ENCODE measurements at regions not wholly inside any gene's neighbourhood (a gene's known extent, or its start where the extent isn't known, plus 50 kb on each side); places are given as distances from the start of the nearest gene placed in this dataset.

DNA sequence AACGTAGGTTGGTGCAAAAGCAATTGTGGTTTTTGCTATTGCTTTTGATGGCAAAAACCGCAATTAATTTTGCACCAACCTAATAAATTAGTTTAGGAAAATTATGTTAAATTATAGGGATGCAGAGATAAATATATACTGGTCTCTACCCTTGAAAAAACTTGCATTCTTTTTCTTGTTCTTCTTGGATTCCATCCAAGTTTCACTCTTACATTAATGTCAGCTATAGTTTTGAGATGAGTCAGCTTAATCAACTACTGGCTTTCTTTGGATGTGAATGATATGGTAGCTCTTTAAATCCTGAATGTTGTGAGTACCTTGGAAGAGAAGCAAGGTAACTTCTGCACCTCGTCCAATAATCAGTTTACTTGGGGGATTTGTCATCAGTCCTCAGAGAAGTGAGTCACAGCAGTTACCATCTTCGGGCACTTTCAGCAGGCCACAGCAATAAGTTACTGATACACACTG, 549.0 kb upstream of the ZNF608 start:
- Histone ChIP-seq H3K4me2 (ENCODE audit: insufficient read depth, low read length) (no peak overlapping the region), H3K9ac (replicated peaks; ENCODE audit: extremely low read depth, insufficient read depth, low read length) (no peak overlapping the region), H3K27ac (ENCODE audit: insufficient read depth, low read depth, low read length) (no peak overlapping the region), H2AFZ (ENCODE audit: low read depth, low read length) (peak overlapping the region; percentile 20), H3K4me3 (replicated peaks in 1 of 3; ENCODE audit: insufficient read depth in 1 of 3, low read depth in 1 of 3, low read length in 3 of 3) (no peak overlapping the region), H4K20me1 (replicated peaks; ENCODE audit: control insufficient read depth, extremely low read depth, insufficient read depth, low read length) (no peaks in the 10 kb centered on the region), H3K4me1 (ENCODE audit: control insufficient read depth, extremely low read depth, insufficient read depth, low read length) (peaks cover 4% of the 10 kb centered on the region), H3K9me3 (replicated peaks; ENCODE audit: control insufficient read depth, insufficient read depth, low read length) (no peaks in the 10 kb centered on the region), H3K9me1 (replicated peaks; ENCODE audit: control insufficient read depth, extremely low read depth, insufficient read depth, low read length) (no peaks in the 10 kb centered on the region), H3K79me2 (ENCODE audit: control insufficient read depth, insufficient read depth, low read length) (no peaks in the 10 kb centered on the region), H3K36me3 (ENCODE audit: control insufficient read depth in 2 of 2, extremely low read depth in 1 of 2, insufficient read depth in 2 of 2, low read length in 2 of 2) (no peaks in the 10 kb centered on the region), H3K27me3 (ENCODE audit: control insufficient read depth in 2 of 2, insufficient read depth in 2 of 2, low read length in 2 of 2) (no peaks in the 10 kb centered on the region)
- dilution Hi-C loops (cut with MboI; ENCODE audit: extremely low pct_ligation_motif_present, low sequenced_read_pairs), result no loop called here
- CTCF ChIA-PET, result interaction anchor here (0.7 to 1.2 kb wide), 4 partner anchors 8 to 1623 kb away, joined by 3 to 4 read pairs (median 3); no protein-coding TSS in a partner anchor
- FAIRE-seq (peak; percentile 35), DNase-seq (ENCODE audit: low read depth, low spot score) (peak; percentile 56)
- POLR2A ChIA-PET, result no interaction called here
- TF ChIP-seq POLR2A (IDR thresholded peaks at IDR 0.05; ENCODE audit: low read depth, low read length) (no peak), FOS (IDR thresholded peaks at IDR 0.05; ENCODE audit: borderline replicate concordance, insufficient read depth, low read length) (peak; percentile 17)
- intact Hi-C loops (cut with micrococcal nuclease), result no loop called here
- BruUV-seq (replicated peaks), result no TSS peak

DNA sequence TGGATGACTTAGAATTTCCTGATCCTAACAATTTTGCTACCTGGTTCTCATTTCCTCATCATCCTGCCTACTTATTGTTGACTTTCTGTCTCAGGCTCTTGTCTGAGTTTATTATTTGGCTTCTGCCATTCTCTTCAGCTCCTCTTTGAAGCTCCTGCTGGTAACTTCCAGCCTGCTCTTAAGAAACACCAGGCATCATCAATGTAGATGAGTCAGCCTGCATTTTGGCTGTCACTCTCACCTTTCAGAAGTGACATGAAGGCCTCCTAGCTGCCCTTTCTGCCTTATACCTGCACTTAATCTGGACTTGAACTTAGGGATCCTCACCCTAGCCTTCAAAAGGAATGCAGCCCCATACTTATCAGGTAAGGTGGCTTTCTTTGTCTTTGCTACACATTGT, 551.8 kb upstream of the ZNF608 start:
- ChIA-PET CTCF (interaction anchor here (1.1 to 1.4 kb wide), 2 partner anchors 10 to 13 kb away, joined by 3 to 5 read pairs; no protein-coding TSS in a partner anchor), POLR2A (no interaction called here)
- no peak for TF ChIP-seq POLR2AphosphoS5 (IDR thresholded peaks at IDR 0.05; ENCODE audit: insufficient read depth, low read depth, low read length)
- TF ChIP-seq, protein P1, sequence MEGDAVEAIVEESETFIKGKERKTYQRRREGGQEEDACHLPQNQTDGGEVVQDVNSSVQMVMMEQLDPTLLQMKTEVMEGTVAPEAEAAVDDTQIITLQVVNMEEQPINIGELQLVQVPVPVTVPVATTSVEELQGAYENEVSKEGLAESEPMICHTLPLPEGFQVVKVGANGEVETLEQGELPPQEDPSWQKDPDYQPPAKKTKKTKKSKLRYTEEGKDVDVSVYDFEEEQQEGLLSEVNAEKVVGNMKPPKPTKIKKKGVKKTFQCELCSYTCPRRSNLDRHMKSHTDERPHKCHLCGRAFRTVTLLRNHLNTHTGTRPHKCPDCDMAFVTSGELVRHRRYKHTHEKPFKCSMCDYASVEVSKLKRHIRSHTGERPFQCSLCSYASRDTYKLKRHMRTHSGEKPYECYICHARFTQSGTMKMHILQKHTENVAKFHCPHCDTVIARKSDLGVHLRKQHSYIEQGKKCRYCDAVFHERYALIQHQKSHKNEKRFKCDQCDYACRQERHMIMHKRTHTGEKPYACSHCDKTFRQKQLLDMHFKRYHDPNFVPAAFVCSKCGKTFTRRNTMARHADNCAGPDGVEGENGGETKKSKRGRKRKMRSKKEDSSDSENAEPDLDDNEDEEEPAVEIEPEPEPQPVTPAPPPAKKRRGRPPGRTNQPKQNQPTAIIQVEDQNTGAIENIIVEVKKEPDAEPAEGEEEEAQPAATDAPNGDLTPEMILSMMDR (IDR thresholded peaks at IDR 0.05; ENCODE audit: extremely low read depth in 1 of 2, insufficient read depth in 1 of 2, low read depth in 1 of 2, low read length in 2 of 2), result no peak
- TF ChIP-seq EZH2 (IDR thresholded peaks at IDR 0.05; ENCODE audit: borderline replicate concordance, low read depth, low read length, severe bottlenecking), result no peak
- no peak for TF ChIP-seq FOS (IDR thresholded peaks at IDR 0.05; ENCODE audit: borderline replicate concordance, insufficient read depth, low read length)
- TF ChIP-seq POLR2A (IDR thresholded peaks at IDR 0.05; ENCODE audit: low read depth, low read length), result no peak
- TF ChIP-seq JUN (IDR thresholded peaks at IDR 0.05; ENCODE audit: borderline replicate concordance, insufficient read depth, insufficient read length, low read depth), result no peak
- no peak for TF ChIP-seq MYC (IDR thresholded peaks at IDR 0.05; ENCODE audit: low read depth, low read length)
- TF ChIP-seq, protein P2, sequence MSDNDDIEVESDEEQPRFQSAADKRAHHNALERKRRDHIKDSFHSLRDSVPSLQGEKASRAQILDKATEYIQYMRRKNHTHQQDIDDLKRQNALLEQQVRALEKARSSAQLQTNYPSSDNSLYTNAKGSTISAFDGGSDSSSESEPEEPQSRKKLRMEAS (IDR thresholded peaks at IDR 0.05; ENCODE audit: insufficient read depth, insufficient read length), result no peak
- TF ChIP-seq GATA2 (IDR thresholded peaks at IDR 0.05; ENCODE audit: insufficient read depth, insufficient read length, low read depth, low read length), result no peak
- DNase-seq (ENCODE audit: low read depth, low spot score), result no peak
- Histone ChIP-seq H3K4me2 (ENCODE audit: insufficient read depth, low read length) (no peak overlapping the region), H3K27me3 (ENCODE audit: control insufficient read depth in 2 of 2, insufficient read depth in 2 of 2, low read length in 2 of 2) (no peaks in the 10 kb centered on the region), H3K4me1 (ENCODE audit: control insufficient read depth, extremely low read depth, insufficient read depth, low read length) (peaks cover 4% of the 10 kb centered on the region), H4K20me1 (replicated peaks; ENCODE audit: control insufficient read depth, extremely low read depth, insufficient read depth, low read length) (no peaks in the 10 kb centered on the region), H3K79me2 (ENCODE audit: control insufficient read depth, insufficient read depth, low read length) (no peaks in the 10 kb centered on the region), H3K9ac (replicated peaks; ENCODE audit: extremely low read depth, insufficient read depth, low read length) (no peak overlapping the region), H3K27ac (ENCODE audit: insufficient read depth, low read depth, low read length) (no peak overlapping the region), H3K4me3 (replicated peaks in 1 of 3; ENCODE audit: insufficient read depth in 1 of 3, low read depth in 1 of 3, low read length in 3 of 3) (no peak overlapping the region), H2AFZ (ENCODE audit: low read depth, low read length) (no peak overlapping the region), H3K9me1 (replicated peaks; ENCODE audit: control insufficient read depth, extremely low read depth, insufficient read depth, low read length) (no peaks in the 10 kb centered on the region), H3K36me3 (ENCODE audit: control insufficient read depth in 2 of 2, extremely low read depth in 1 of 2, insufficient read depth in 2 of 2, low read length in 2 of 2) (no peaks in the 10 kb centered on the region), H3K9me3 (replicated peaks; ENCODE audit: control insufficient read depth, insufficient read depth, low read length) (no peaks in the 10 kb centered on the region)
- no peak for FAIRE-seq
- no TSS peak for BruUV-seq (replicated peaks)
- dilution Hi-C loops (cut with MboI; ENCODE audit: extremely low pct_ligation_motif_present, low sequenced_read_pairs), result no loop called here
- intact Hi-C loops (cut with micrococcal nuclease), result no loop called here

All from endothelial cell of umbilical vein (primary cell).